Osteoblast (primary cell): ENCODE measurements at regions not wholly inside any gene's neighbourhood (a gene's known extent, or its start where the extent isn't known, plus 50 kb on each side); places are given as distances from the start of the nearest gene placed in this dataset.

Experiments
- DNase-seq: peaks from one replicate; pipeline ENCODE4 v3.0.0; 2011; ENCODE audit warnings: low spot score, mixed read lengths; ENCODE audit not compliant: insufficient read length; ENCODE audit errors: missing footprints
- H2AFZ ChIP-seq: 2 replicates; pipeline ENCODE4 v1.6.0; 2011; ENCODE audit warnings: mild to moderate bottlenecking, low read length
- H3K27ac ChIP-seq: 2 replicates; pipeline ENCODE4 v1.5.1; 2011; ENCODE audit warnings: mild to moderate bottlenecking, low read depth, low read length, moderate library complexity
- H3K27me3 ChIP-seq: 2 replicates; pipeline ENCODE4 v1.6.0; 2012; ENCODE audit warnings: mild to moderate bottlenecking, control low read depth, inconsistent platforms, low read length, moderate library complexity; ENCODE audit not compliant: insufficient read depth
- H3K36me3 ChIP-seq: 2 replicates; pipeline ENCODE4 v1.5.1; 2011; ENCODE audit warnings: mild to moderate bottlenecking, low read length, control low read depth, moderate library complexity; ENCODE audit not compliant: insufficient read depth
- H3K4me1 ChIP-seq: 2 replicates; pipeline ENCODE4 v1.5.1; 2011; ENCODE audit warnings: mild to moderate bottlenecking, low read length, control low read depth, moderate library complexity; ENCODE audit not compliant: insufficient read depth
- H3K4me2 ChIP-seq: 2 replicates; pipeline ENCODE4 v1.6.0; 2011; ENCODE audit warnings: mild to moderate bottlenecking, low read length; ENCODE audit not compliant: insufficient read depth
- H3K4me3 ChIP-seq: fragments of 200-600 bp; sonication (generic); 3 replicates; pipeline ENCODE4 v1.5.1; 2012; ENCODE audit warnings: mild to moderate bottlenecking, low read length, inconsistent platforms; ENCODE audit not compliant: insufficient read depth
- H3K79me2 ChIP-seq: 2 replicates; pipeline ENCODE4 v1.6.0; 2012; ENCODE audit warnings: mild to moderate bottlenecking, low read length, control low read depth, inconsistent platforms; ENCODE audit not compliant: insufficient read depth
- H3K9me3 ChIP-seq: 2 replicates; pipeline ENCODE4 v1.5.1; 2011; ENCODE audit warnings: low read depth, low read length, control low read depth
- H4K20me1 ChIP-seq: 2 replicates; pipeline ENCODE4 v1.6.0; 2012; ENCODE audit warnings: mild to moderate bottlenecking, low read length, control low read depth; ENCODE audit not compliant: insufficient read depth
- CTCF ChIP-seq: IDR thresholded peaks from 2 replicates; pipeline ENCODE4 v1.5.1; 2011; ENCODE audit warnings: mild to moderate bottlenecking, low read depth, low read length, moderate library complexity; ENCODE audit errors: extremely low read depth

DNA sequence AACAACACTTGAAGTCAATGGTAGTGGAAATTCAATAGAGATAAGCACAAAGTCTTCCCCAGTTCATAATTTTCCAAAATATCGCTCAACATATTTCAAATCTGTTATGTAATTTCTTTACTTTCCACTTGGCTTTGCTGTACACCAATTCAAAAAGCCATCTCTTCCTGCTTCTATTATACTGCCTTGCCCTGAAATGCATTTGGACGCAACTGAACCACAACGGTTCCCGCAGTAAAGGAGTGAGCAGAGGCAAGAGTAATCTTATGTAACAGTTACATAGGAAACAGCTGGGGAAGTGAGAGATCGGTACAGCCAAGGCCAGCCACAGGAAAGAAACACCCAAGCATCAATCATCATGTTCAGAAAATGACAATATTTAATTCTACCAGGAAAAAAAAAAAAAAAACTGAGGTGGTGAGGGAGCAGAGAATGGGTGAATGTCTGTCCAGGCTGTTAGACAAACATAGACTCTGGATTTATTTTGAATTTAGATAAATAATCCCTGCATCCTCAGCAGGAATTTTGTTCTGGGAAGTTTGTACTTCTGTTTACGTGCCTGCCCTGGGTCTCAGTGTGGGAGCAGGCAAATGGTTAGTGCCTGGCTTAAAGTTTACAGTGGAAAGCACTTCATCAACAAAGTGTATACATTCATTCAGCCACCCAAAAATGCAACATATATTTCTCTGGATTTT, 392.2 kb downstream of the ETS1 start:
- no peaks in the 10 kb centered on the region for H3K79me2 ChIP-seq
- TF ChIP-seq CTCF = no peak
- H3K4me1 ChIP-seq = no peaks in the 10 kb centered on the region
- no peak overlapping the region for H3K4me2 ChIP-seq
- no peak overlapping the region for H3K4me3 ChIP-seq
- no peaks in the 10 kb centered on the region for H4K20me1 ChIP-seq
- H2AFZ ChIP-seq = peak overlapping the region; percentile 13
- H3K27ac ChIP-seq = no peak overlapping the region
- no peak for DNase-seq
- H3K27me3 ChIP-seq = no peaks in the 10 kb centered on the region
- no peaks in the 10 kb centered on the region for H3K36me3 ChIP-seq
- no peaks in the 10 kb centered on the region for H3K9me3 ChIP-seq

GRCh38 chr11:128194216-128194615, 393.1 kb downstream of the ETS1 start:
- H3K4me2 ChIP-seq = no peak overlapping the region
- no peak overlapping the region for H2AFZ ChIP-seq
- no peak for DNase-seq
- H3K36me3 ChIP-seq = no peaks in the 10 kb centered on the region
- no peaks in the 10 kb centered on the region for H3K4me1 ChIP-seq
- no peaks in the 10 kb centered on the region for H3K79me2 ChIP-seq
- no peaks in the 10 kb centered on the region for H3K27me3 ChIP-seq
- no peak overlapping the region for H3K27ac ChIP-seq
- TF ChIP-seq CTCF = no peak
- H4K20me1 ChIP-seq = no peaks in the 10 kb centered on the region
- no peaks in the 10 kb centered on the region for H3K9me3 ChIP-seq
- no peak overlapping the region for H3K4me3 ChIP-seq

- DNase-seq = no peak
- Histone ChIP-seq H4K20me1 (no peaks in the 10 kb centered on the region), H3K4me2 (no peak overlapping the region), H3K79me2 (no peaks in the 10 kb centered on the region), H3K27ac (no peak overlapping the region), H3K9me3 (no peaks in the 10 kb centered on the region), H3K36me3 (no peaks in the 10 kb centered on the region), H2AFZ (no peak overlapping the region), H3K27me3 (no peaks in the 10 kb centered on the region), H3K4me1 (no peaks in the 10 kb centered on the region), H3K4me3 (no peak overlapping the region)
- no peak for TF ChIP-seq CTCF
Measured at GRCh38 chr11:128193615-128194014, 393.7 kb downstream of the ETS1 start.

DNA sequence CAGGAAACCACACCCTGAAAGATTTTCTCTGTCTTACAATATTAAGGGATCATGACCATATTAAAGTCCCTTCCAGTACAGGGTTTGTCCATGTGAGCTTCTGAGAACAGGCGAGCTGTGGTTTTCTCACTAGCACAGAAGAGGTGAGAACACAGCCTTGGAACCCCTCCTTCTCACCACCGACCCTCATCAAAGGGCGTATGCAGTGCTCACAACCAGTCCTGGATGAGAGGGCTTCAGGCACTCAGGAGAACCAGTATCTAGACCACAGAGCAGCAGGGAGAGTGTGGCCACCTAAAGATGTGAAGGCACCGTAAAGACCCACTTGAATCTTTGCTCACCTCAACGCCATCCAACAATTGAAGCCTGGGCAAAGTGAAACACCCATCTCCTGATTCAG, 397.0 kb downstream of the ETS1 start:
- no peak for DNase-seq
- no peaks in the 10 kb centered on the region for H3K79me2 ChIP-seq
- peak overlapping the region; percentile 32 for H2AFZ ChIP-seq
- H3K27ac ChIP-seq = no peak overlapping the region
- H3K36me3 ChIP-seq = no peaks in the 10 kb centered on the region
- no peaks in the 10 kb centered on the region for H4K20me1 ChIP-seq
- H3K9me3 ChIP-seq = no peaks in the 10 kb centered on the region
- H3K4me3 ChIP-seq = no peak overlapping the region
- no peaks in the 10 kb centered on the region for H3K27me3 ChIP-seq
- no peak overlapping the region for H3K4me2 ChIP-seq
- TF ChIP-seq CTCF = no peak
- H3K4me1 ChIP-seq = no peaks in the 10 kb centered on the region
